ENCODE measurements at regions not wholly inside any gene's neighbourhood (a gene's known extent, or its start where the extent isn't known, plus 50 kb on each side); places are given as distances from the start of the nearest gene placed in this dataset.

GRCh38 chr5:3190930-3191329 is 404.7 kb upstream of the IRX1 start (continued):
- no peak for TF ChIP-seq REST (IDR thresholded peaks at IDR 0.05; ENCODE audit: unreplicated experiment)
- TF ChIP-seq CREB1 (CRISPR knock-in tag; IDR thresholded peaks at IDR 0.05; ENCODE audit: low read depth), result no peak

- Mint-ChIP-seq H3K36me3 (ENCODE audit: low read depth) (no peaks in the 10 kb centered on the region), H3K4me1 (peaks cover 37% of the 10 kb centered on the region), H3K27me3 (ENCODE audit: insufficient read depth, low read depth, poor library complexity) (peaks cover 2% of the 10 kb centered on the region), H3K9me3 (no peaks in the 10 kb centered on the region), H3K4me3 (no peak overlapping the region), H3K27ac (no peak overlapping the region)
- H2AFZ ChIP-seq, result no peak overlapping the region
- H3K27ac ChIP-seq (ENCODE audit: low read depth), result no peak overlapping the region
- H4K20me1 ChIP-seq (replicated peaks; ENCODE audit: insufficient read depth), result no peaks in the 10 kb centered on the region
- TF ChIP-seq ZNF331 (CRISPR knock-in tag; IDR thresholded peaks at IDR 0.05; ENCODE audit: low read depth) (no peak), EZH2 (IDR thresholded peaks at IDR 0.05; ENCODE audit: low read depth, unreplicated experiment) (no peak)
- no peak overlapping the region for H3K4me3 ChIP-seq
- H3K27me3 ChIP-seq (ENCODE audit: insufficient read depth), result no peaks in the 10 kb centered on the region
- H3K36me3 ChIP-seq (ENCODE audit: insufficient read depth), result no peaks in the 10 kb centered on the region
- H3F3A ChIP-seq (replicated peaks; ENCODE audit: low read depth), result no peaks in the 10 kb centered on the region
- H3K9me2 ChIP-seq (ENCODE audit: insufficient read depth), result no peaks in the 10 kb centered on the region
- no peaks in the 10 kb centered on the region for H3K79me2 ChIP-seq (replicated peaks; ENCODE audit: insufficient read depth)
- DNase-seq (ENCODE audit: low spot score) (no peak), ATAC-seq (no peak)
- peaks cover 22% of the 10 kb centered on the region for H3K4me1 ChIP-seq (ENCODE audit: insufficient read depth)
- no peak overlapping the region for H3K4me2 ChIP-seq
These were observed 405.2 kb upstream of the IRX1 start for GRCh38 chr5:3190433-3190832.

- H2AFZ ChIP-seq, result no peak overlapping the region; the same call in 1 of the 2 replicates
- H3K36me3 Mint-ChIP-seq (ENCODE audit: low read depth), result no peaks in the 10 kb centered on the region
- H3K9me3 Mint-ChIP-seq, result no peaks in the 10 kb centered on the region
- TF ChIP-seq CREB1 (CRISPR knock-in tag; IDR thresholded peaks at IDR 0.05; ENCODE audit: low read depth), result no peak
- TF ChIP-seq ZNF462 (CRISPR knock-in tag; IDR thresholded peaks at IDR 0.05), result no peak
- TF ChIP-seq STAT1 (IDR thresholded peaks at IDR 0.05; ENCODE audit: unreplicated experiment), result no peak
- TF ChIP-seq CTCF (conservative IDR thresholded peaks at IDR 0.05; ENCODE audit: low read depth in 2 of 2), result no peak
- TF ChIP-seq EZH2phosphoT487 (IDR thresholded peaks at IDR 0.05; ENCODE audit: unreplicated experiment), result no peak
- TF ChIP-seq ZNF331 (CRISPR knock-in tag; IDR thresholded peaks at IDR 0.05; ENCODE audit: low read depth), result no peak
These were observed 407.7 kb upstream of the IRX1 start for GRCh38 chr5:3187771-3188425.

More at GRCh38 chr5:3187771-3188425, 407.7 kb upstream of the IRX1 start:
- no peaks in the 10 kb centered on the region for H3K9me2 ChIP-seq (ENCODE audit: insufficient read depth)
- H3K4me3 ChIP-seq, result no peak overlapping the region
- no peaks in the 10 kb centered on the region for H3K36me3 ChIP-seq (ENCODE audit: insufficient read depth)
- no peaks in the 10 kb centered on the region for H3F3A ChIP-seq (replicated peaks; ENCODE audit: low read depth)
- Mint-ChIP-seq H3K27me3 (ENCODE audit: insufficient read depth, low read depth, poor library complexity) (no peaks in the 10 kb centered on the region), H3K4me3 (no peak overlapping the region), H3K4me1 (peaks cover 21% of the 10 kb centered on the region), H3K27ac (no peak overlapping the region)
- no peak overlapping the region for H3K27ac ChIP-seq (ENCODE audit: low read depth)
- H3K27me3 ChIP-seq (ENCODE audit: insufficient read depth), result no peaks in the 10 kb centered on the region
- ATAC-seq (peak; percentile 40), DNase-seq (ENCODE audit: low spot score) (no peak)
- no peak overlapping the region for H3K4me2 ChIP-seq
- H3K4me1 ChIP-seq (ENCODE audit: insufficient read depth), result peaks cover 26% of the 10 kb centered on the region
- H4K20me1 ChIP-seq (replicated peaks; ENCODE audit: insufficient read depth), result no peaks in the 10 kb centered on the region
- H3K79me2 ChIP-seq (replicated peaks; ENCODE audit: insufficient read depth), result no peaks in the 10 kb centered on the region
